GM18861 (cell line): ENCODE measurements at regions not wholly inside any gene's neighbourhood (a gene's known extent, or its start where the extent isn't known, plus 50 kb on each side); places are given as distances from the start of the nearest gene placed in this dataset.
A peak's percentile ranks its signal among the peaks of the same experiment; 100 is the strongest.

Experiments
- ATAC-seq: cut with Tn5 transposase; IDR thresholded peaks from one replicate; pipeline ENCODE4 v1.9.1; 2021; ENCODE audit not compliant: unreplicated experiment

- ATAC-seq = no peak
Measured at GRCh38 chr19:23855676-23856075, 59.0 kb upstream of the ZNF726 start.

DNA sequence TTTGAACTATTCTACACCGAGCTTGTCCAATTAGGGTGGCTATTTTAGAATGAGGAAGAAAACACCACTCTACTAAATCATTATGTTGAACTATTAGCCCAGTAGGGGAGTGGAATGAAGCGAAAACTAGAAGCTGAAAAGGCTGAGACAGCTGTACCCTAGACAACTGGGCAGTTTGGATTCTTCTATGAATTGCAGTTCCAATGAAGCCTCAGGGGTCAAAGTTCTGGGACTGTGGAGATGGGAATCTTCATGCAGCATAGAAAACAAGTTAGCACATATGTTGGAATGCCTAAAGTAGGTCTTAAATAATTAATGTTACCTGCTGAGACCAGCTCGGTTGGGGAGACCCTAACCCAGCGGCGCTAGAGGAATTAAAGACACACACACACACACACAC, 62.7 kb upstream of the ZNF726 start:
- no peak for ATAC-seq

- no peak for ATAC-seq
Measured at GRCh38 chr19:23832717-23833327, 74.1 kb upstream of the ZNF681 start.

DNA sequence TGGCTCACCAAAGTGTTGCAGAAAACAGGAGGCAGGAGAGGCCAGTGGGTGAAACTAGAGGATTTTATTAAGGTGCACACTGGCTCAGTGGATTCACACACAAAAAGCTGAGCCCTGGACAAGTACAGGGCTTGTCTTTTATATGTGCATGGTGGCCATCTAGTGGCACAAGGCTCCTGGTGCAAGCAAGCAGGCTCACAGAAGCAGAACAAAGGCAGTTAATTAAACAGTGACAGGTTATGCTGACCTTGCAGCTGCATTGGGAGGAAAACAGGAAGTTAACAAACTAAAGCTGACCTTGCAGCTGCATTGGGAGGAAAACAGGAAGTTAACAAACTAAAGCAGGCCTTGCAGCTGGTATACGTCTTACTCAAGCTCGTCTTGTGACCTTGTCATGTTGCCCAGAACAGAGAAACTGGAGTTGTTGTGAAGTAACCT, 65.3 kb upstream of the ZNF681 start:
- ATAC-seq = peak; percentile 78

- ATAC-seq = no peak
Measured at GRCh38 chr19:23822735-23823134, 64.0 kb upstream of the ZNF681 start.

DNA sequence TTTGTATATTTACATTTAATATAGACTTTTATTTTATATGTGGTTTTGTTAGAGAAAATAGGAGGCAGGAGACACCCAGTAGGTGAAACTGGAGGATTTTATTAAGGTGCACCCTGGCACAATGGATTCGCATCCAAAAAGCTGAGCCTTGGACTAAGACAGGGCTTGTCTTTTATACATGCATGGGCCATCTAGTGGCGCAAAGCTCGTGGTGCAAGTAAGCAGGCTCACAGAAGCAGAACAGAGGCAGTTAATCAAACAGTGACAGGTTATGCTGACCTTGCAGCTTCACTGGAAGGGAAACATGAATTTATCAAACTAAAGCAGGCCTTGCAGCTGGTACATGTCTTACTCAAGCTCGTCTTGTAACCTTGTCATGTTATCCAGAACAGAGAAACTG, 58.8 kb upstream of the ZNF681 start:
- ATAC-seq = no peak

- ATAC-seq = no peak
Measured at GRCh38 chr19:23810496-23810895, 51.8 kb upstream of the ZNF681 start.
